ENCODE measurements at regions not wholly inside any gene's neighbourhood (a gene's known extent, or its start where the extent isn't known, plus 50 kb on each side); places are given as distances from the start of the nearest gene placed in this dataset.

DNA sequence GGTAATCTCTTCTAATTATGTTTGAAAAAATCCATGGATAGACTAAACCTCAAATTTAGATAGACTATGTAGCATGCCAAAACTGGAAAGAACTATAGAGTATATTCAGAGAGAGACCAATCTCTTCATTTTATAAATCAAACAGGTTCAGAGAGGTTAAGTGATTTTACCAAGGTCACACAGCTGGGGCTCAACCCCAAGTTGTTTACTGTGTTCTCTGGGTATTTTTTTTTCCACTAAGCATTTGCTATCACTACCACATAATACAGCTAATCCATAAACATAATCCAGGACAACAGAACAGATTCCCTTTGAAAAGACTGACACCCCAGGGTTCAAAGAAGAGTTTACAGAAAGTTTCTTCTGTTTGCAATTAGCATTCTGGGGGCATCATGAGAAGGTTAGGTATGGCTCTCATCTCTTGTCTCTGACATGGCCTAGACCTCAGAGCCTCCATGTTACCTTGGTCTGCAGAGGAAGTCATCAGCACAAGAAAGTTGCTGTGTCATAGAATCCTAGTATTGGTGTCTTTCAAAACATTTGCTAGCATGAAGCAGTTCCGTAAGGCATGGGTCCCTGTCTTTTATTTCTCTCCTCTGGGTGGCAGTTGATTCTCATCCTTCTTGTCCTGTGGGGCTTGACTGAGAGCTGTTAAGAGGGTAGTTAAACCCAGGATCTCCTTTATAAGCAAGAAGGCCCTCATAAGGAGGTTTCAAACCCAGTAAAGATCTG is 94.5 kb upstream of the HSD17B12 start:
- H2AFZ ChIP-seq (ENCODE audit: low read depth, low read length) = no peak overlapping the region
- TF ChIP-seq POLR2AphosphoS5 (IDR thresholded peaks at IDR 0.05) (no peak), TAF1 (IDR thresholded peaks at IDR 0.05; ENCODE audit: low read depth) (no peak), RAD21 (conservative IDR thresholded peaks at IDR 0.05) (no peak), EP300 (conservative IDR thresholded peaks at IDR 0.05; ENCODE audit: poor library complexity, severe bottlenecking) (no peak), SMC3 (conservative IDR thresholded peaks at IDR 0.05; ENCODE audit: poor library complexity) (no peak), MXI1 (conservative IDR thresholded peaks at IDR 0.05; ENCODE audit: poor library complexity, severe bottlenecking) (no peak), EZH2 (IDR thresholded peaks at IDR 0.05; ENCODE audit: borderline replicate concordance, insufficient read depth, low read length, poor library complexity, severe bottlenecking) (no peak)
- TF ChIP-seq, protein P1, sequence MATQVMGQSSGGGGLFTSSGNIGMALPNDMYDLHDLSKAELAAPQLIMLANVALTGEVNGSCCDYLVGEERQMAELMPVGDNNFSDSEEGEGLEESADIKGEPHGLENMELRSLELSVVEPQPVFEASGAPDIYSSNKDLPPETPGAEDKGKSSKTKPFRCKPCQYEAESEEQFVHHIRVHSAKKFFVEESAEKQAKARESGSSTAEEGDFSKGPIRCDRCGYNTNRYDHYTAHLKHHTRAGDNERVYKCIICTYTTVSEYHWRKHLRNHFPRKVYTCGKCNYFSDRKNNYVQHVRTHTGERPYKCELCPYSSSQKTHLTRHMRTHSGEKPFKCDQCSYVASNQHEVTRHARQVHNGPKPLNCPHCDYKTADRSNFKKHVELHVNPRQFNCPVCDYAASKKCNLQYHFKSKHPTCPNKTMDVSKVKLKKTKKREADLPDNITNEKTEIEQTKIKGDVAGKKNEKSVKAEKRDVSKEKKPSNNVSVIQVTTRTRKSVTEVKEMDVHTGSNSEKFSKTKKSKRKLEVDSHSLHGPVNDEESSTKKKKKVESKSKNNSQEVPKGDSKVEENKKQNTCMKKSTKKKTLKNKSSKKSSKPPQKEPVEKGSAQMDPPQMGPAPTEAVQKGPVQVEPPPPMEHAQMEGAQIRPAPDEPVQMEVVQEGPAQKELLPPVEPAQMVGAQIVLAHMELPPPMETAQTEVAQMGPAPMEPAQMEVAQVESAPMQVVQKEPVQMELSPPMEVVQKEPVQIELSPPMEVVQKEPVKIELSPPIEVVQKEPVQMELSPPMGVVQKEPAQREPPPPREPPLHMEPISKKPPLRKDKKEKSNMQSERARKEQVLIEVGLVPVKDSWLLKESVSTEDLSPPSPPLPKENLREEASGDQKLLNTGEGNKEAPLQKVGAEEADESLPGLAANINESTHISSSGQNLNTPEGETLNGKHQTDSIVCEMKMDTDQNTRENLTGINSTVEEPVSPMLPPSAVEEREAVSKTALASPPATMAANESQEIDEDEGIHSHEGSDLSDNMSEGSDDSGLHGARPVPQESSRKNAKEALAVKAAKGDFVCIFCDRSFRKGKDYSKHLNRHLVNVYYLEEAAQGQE (IDR thresholded peaks at IDR 0.05; ENCODE audit: borderline replicate concordance) = no peak
- TF ChIP-seq, protein P2, sequence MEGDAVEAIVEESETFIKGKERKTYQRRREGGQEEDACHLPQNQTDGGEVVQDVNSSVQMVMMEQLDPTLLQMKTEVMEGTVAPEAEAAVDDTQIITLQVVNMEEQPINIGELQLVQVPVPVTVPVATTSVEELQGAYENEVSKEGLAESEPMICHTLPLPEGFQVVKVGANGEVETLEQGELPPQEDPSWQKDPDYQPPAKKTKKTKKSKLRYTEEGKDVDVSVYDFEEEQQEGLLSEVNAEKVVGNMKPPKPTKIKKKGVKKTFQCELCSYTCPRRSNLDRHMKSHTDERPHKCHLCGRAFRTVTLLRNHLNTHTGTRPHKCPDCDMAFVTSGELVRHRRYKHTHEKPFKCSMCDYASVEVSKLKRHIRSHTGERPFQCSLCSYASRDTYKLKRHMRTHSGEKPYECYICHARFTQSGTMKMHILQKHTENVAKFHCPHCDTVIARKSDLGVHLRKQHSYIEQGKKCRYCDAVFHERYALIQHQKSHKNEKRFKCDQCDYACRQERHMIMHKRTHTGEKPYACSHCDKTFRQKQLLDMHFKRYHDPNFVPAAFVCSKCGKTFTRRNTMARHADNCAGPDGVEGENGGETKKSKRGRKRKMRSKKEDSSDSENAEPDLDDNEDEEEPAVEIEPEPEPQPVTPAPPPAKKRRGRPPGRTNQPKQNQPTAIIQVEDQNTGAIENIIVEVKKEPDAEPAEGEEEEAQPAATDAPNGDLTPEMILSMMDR (IDR thresholded peaks at IDR 0.05; ENCODE audit: poor library complexity, severe bottlenecking) = no peak
- H3K9me2 ChIP-seq (ENCODE audit: insufficient read depth, low read length) = no peaks in the 10 kb centered on the region
- H3F3A ChIP-seq (ENCODE audit: insufficient read depth, low read length, poor library complexity, severe bottlenecking) = no peaks in the 10 kb centered on the region
- no peak overlapping the region for H3K27ac ChIP-seq (ENCODE audit: low read length)
- H3K36me3 ChIP-seq (ENCODE audit: insufficient read depth, low read length) = no peaks in the 10 kb centered on the region
- no peak overlapping the region for H3K4me2 ChIP-seq (ENCODE audit: low read length)
- no peak overlapping the region for H3K4me3 ChIP-seq (ENCODE audit: low read length)
- peaks cover 58% of the 10 kb centered on the region for H3K27me3 ChIP-seq (ENCODE audit: insufficient read depth, low read depth, low read length)
- H3K9ac ChIP-seq (ENCODE audit: low read length) = no peak overlapping the region
- no peaks in the 10 kb centered on the region for H3K79me2 ChIP-seq (replicated peaks; ENCODE audit: insufficient read depth, low read length)
- no peaks in the 10 kb centered on the region for H4K20me1 ChIP-seq (ENCODE audit: insufficient read depth)
- H3K9me3 ChIP-seq (ENCODE audit: low read length) = no peaks in the 10 kb centered on the region

DNA sequence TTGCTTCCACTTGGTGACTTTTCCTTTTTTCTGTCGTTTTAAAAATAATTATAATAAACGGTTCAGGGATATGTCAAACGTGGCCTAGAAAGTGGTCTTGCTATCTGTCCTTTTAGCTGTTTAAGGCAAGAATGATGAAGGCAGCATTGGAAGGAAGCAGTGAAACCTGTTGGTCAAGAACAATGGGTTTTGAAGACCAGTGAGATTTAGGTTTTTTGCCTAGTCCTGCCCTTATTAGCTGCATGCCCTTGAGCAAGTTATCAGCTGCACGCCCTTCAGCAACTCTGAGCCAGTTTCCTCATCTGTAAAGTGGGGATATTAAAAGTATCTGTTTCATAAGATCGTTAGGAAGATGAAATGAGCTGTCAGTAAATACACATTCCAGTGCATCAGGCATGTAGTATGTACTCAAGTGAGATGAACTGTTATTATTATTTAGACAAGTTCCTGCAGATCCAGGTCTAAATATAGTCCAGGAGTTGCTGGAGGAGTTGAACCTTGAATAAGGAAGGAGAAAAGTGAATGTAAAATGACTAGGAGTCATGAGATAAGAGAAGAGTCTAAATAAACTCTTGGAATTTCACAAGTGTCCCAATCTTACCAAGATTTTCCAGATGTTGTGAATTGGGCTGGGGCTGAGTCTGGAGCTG is 90.8 kb upstream of the HSD17B12 start:
- H3K4me2 ChIP-seq (ENCODE audit: low read length) = no peak overlapping the region
- H3K36me3 ChIP-seq (ENCODE audit: insufficient read depth, low read length) = no peaks in the 10 kb centered on the region
- no peaks in the 10 kb centered on the region for H4K20me1 ChIP-seq (ENCODE audit: insufficient read depth)

More for the DNA sequence above, 90.8 kb upstream of the HSD17B12 start:
- H3K4me3 ChIP-seq (ENCODE audit: low read length) = no peak overlapping the region
- no peaks in the 10 kb centered on the region for H3K9me3 ChIP-seq (ENCODE audit: low read length)
- no peak overlapping the region for H2AFZ ChIP-seq (ENCODE audit: low read depth, low read length)
- no peak overlapping the region for H3K27ac ChIP-seq (ENCODE audit: low read length)
- no peak overlapping the region for H3K9ac ChIP-seq (ENCODE audit: low read length)
- no peaks in the 10 kb centered on the region for H3F3A ChIP-seq (ENCODE audit: insufficient read depth, low read length, poor library complexity, severe bottlenecking)
- no peaks in the 10 kb centered on the region for H3K79me2 ChIP-seq (replicated peaks; ENCODE audit: insufficient read depth, low read length)
- H3K9me2 ChIP-seq (ENCODE audit: insufficient read depth, low read length) = no peaks in the 10 kb centered on the region
- TF ChIP-seq, protein P2 (IDR thresholded peaks at IDR 0.05; ENCODE audit: poor library complexity, severe bottlenecking) = no peak
- TF ChIP-seq EP300 (conservative IDR thresholded peaks at IDR 0.05; ENCODE audit: poor library complexity, severe bottlenecking) (no peak), POLR2AphosphoS5 (IDR thresholded peaks at IDR 0.05) (no peak), TAF1 (IDR thresholded peaks at IDR 0.05; ENCODE audit: low read depth) (no peak), MXI1 (conservative IDR thresholded peaks at IDR 0.05; ENCODE audit: poor library complexity, severe bottlenecking) (no peak), RAD21 (conservative IDR thresholded peaks at IDR 0.05) (no peak), EZH2 (IDR thresholded peaks at IDR 0.05; ENCODE audit: borderline replicate concordance, insufficient read depth, low read length, poor library complexity, severe bottlenecking) (no peak), SMC3 (conservative IDR thresholded peaks at IDR 0.05; ENCODE audit: poor library complexity) (no peak)
- TF ChIP-seq, protein P1 (IDR thresholded peaks at IDR 0.05; ENCODE audit: borderline replicate concordance) = no peak
- H3K27me3 ChIP-seq (ENCODE audit: insufficient read depth, low read depth, low read length) = peaks cover 21% of the 10 kb centered on the region
